Loucy (cell line): ENCODE measurements at regions not wholly inside any gene's neighbourhood (a gene's known extent, or its start where the extent isn't known, plus 50 kb on each side); places are given as distances from the start of the nearest gene placed in this dataset.
"Not testable (repeated sequence)": the region's sequence is repeated elsewhere in the genome, so short reads cannot be mapped to it uniquely, and the experiment has no call there.

Experiments used
- EZH2phosphoT487 ChIP-seq: fragments of 200-600 bp; IDR thresholded peaks from 2 replicates; pipeline ENCODE4 v1.6.1; 2018; ENCODE audit warnings: antibody characterized with exemption, mild to moderate bottlenecking, moderate library complexity, borderline replicate concordance
- TF ChIP-seq, protein P1 (sequence below): fragments of 200-600 bp; sonication (generic); conservative IDR thresholded peaks from 2 replicates; pipeline ENCODE4 v1.5.1; 2014; ENCODE audit warnings: mild to moderate bottlenecking, antibody characterized with exemption, low read length

DNA sequence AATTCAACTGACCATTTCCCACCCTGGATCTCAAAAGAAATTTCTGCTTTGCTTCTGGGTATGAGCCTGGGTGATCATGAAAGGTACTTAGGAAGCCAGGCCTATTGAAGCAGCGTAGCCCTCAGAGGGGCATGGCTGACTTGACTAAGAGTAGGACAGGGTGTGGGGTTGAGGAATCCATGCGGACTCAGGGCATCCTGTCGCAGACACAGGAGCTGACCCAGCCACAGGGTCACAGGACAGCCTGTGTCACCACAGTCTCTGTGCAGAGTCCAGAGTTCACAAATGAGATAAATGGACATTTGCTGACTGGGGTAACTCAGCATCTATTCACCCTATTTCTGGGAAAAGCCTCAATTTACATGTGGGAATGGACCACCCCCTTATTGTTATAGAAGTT is 262.3 kb downstream of the CEP170 start:
- TF ChIP-seq, protein P1, sequence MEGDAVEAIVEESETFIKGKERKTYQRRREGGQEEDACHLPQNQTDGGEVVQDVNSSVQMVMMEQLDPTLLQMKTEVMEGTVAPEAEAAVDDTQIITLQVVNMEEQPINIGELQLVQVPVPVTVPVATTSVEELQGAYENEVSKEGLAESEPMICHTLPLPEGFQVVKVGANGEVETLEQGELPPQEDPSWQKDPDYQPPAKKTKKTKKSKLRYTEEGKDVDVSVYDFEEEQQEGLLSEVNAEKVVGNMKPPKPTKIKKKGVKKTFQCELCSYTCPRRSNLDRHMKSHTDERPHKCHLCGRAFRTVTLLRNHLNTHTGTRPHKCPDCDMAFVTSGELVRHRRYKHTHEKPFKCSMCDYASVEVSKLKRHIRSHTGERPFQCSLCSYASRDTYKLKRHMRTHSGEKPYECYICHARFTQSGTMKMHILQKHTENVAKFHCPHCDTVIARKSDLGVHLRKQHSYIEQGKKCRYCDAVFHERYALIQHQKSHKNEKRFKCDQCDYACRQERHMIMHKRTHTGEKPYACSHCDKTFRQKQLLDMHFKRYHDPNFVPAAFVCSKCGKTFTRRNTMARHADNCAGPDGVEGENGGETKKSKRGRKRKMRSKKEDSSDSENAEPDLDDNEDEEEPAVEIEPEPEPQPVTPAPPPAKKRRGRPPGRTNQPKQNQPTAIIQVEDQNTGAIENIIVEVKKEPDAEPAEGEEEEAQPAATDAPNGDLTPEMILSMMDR, result not testable (repeated sequence)
- TF ChIP-seq EZH2phosphoT487, result not testable (repeated sequence)
